Upper lobe of left lung (tissue), 6 donors: ENCODE measurements at regions not wholly inside any gene's neighbourhood (a gene's known extent, or its start where the extent isn't known, plus 50 kb on each side); places are given as distances from the start of the nearest gene placed in this dataset.

ENCODE experiments used
- ATAC-seq, 2 donors: fragments of 200-7000 bp; cut with Tn5 transposase; one replicate each; pipeline ENCODE4 v1.9.1; 2022; ENCODE audit warnings: mild to moderate bottlenecking in 2 of 2, moderate library complexity in 2 of 2; ENCODE audit not compliant: low FRiP score in 2 of 2
- DNase-seq, 2 donors: peaks; one replicate each; pipeline ENCODE4 v3.0.0-alpha.2; 2019 to 2020
- H3K27ac ChIP-seq, 4 donors: fragments of 200-600 bp; sonication (generic); one replicate each; pipeline ENCODE4 v1.5.1; 2016 to 2019
- H3K27me3 ChIP-seq, 4 donors: fragments of 200-600 bp; sonication (generic); one replicate each; pipeline ENCODE4 v1.5.1; 2017 to 2019
- H3K36me3 ChIP-seq, 4 donors: fragments of 200-600 bp; sonication (generic); one replicate each; pipeline ENCODE4 v1.5.1; 2016 to 2019
- H3K4me1 ChIP-seq, 4 donors: fragments of 200-600 bp; sonication (generic); one replicate each; pipeline ENCODE4 v1.5.1; 2018 to 2019
- H3K4me3 ChIP-seq, 4 donors: fragments of 200-600 bp; sonication (generic); one replicate each; pipeline ENCODE4 v1.5.1; 2017 to 2019; ENCODE audit warnings: mild to moderate bottlenecking in 2 of 4, moderate library complexity in 1 of 4
- H3K9me3 ChIP-seq, 4 donors: fragments of 200-600 bp; sonication (generic); one replicate each; pipeline ENCODE4 v1.5.1; 2018 to 2019
- EP300 ChIP-seq, 4 donors: sonication (generic); formaldehyde crosslinking; IDR thresholded peaks; one replicate each; pipeline ENCODE4 v1.5.1; 2017; ENCODE audit warnings: antibody characterized with exemption in 4 of 4, control low read depth in 2 of 4
- POLR2A ChIP-seq, 4 donors: fragments of 450-650 bp; IDR thresholded peaks; one replicate each; pipeline ENCODE4 v1.5.1; 2016 to 2017; ENCODE audit warnings: antibody characterized with exemption in 4 of 4, mild to moderate bottlenecking in 2 of 4
- POLR2AphosphoS5 ChIP-seq, 2 donors: sonication (generic); formaldehyde crosslinking; IDR thresholded peaks; one replicate each; pipeline ENCODE4 v1.5.1; 2017; ENCODE audit warnings: antibody characterized with exemption in 2 of 2
- WGBS, 2 donors: methylation state at CpG; one replicate each; pipeline ENCODE4 v1.1.5; 2017 to 2018; 5-methylcytosine and 5-hydroxymethylcytosine counted together
- TF ChIP-seq, protein P1 (sequence below), 6 experiments: fragments of 450-650 bp in 4 of 6; fragments of 200-600 bp in 2 of 6; sonication (generic) in 2 of 6; IDR thresholded peaks; one replicate each; pipeline ENCODE4 v1.5.1; 2016 to 2019; ENCODE audit warnings: antibody characterized with exemption in 6 of 6
- donor health status: DM: no; HTN: no; CAD: no; lungs with moderate emphysema.
- donor health status: DM: no; HTN: yes; CAD: no; lungs with severe emphysema.

DNA sequence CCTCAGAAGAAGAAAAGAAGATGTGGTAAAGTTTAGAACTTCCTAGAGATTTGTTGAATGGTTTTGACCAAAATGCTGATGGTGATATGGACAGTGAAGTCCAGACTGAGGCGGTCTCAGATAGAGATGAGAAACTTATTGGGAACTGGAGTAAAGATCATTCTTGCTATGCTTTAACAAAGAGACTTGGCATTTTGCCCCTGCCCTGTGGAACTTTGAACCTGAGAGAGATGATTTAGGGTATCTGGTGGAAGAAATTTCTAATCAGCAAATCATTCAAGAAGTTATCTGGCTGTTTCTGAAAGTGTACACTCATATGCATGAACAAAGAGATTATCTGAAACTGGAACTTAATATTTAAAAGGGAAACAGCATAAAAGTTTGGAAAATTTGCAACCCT lies 505.2 kb downstream of the NSUN3 start:
- no peak overlapping the region for H3K4me3 ChIP-seq
- H3K27me3 ChIP-seq = no peaks in the 10 kb centered on the region
- peaks cover 0 to 3% (median 0%) of the 10 kb centered on the region in 4 donors for H3K9me3 ChIP-seq
- WGBS, 2 donors = 0% methylated on average over 1 of the region's 1 CpG
- no peaks in the 10 kb centered on the region for H3K36me3 ChIP-seq
- H3K4me1 ChIP-seq = no peaks in the 10 kb centered on the region
- no peak for ATAC-seq
- DNase-seq = no peak
- H3K27ac ChIP-seq = no peak overlapping the region
- TF ChIP-seq POLR2AphosphoS5 (IDR thresholded peaks at IDR 0.05) = no peak
- no peak for TF ChIP-seq EP300 (IDR thresholded peaks at IDR 0.05)
- TF ChIP-seq, protein P1, sequence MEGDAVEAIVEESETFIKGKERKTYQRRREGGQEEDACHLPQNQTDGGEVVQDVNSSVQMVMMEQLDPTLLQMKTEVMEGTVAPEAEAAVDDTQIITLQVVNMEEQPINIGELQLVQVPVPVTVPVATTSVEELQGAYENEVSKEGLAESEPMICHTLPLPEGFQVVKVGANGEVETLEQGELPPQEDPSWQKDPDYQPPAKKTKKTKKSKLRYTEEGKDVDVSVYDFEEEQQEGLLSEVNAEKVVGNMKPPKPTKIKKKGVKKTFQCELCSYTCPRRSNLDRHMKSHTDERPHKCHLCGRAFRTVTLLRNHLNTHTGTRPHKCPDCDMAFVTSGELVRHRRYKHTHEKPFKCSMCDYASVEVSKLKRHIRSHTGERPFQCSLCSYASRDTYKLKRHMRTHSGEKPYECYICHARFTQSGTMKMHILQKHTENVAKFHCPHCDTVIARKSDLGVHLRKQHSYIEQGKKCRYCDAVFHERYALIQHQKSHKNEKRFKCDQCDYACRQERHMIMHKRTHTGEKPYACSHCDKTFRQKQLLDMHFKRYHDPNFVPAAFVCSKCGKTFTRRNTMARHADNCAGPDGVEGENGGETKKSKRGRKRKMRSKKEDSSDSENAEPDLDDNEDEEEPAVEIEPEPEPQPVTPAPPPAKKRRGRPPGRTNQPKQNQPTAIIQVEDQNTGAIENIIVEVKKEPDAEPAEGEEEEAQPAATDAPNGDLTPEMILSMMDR (IDR thresholded peaks at IDR 0.05) = no peak
- no peak for TF ChIP-seq POLR2A (IDR thresholded peaks at IDR 0.05)

DNA sequence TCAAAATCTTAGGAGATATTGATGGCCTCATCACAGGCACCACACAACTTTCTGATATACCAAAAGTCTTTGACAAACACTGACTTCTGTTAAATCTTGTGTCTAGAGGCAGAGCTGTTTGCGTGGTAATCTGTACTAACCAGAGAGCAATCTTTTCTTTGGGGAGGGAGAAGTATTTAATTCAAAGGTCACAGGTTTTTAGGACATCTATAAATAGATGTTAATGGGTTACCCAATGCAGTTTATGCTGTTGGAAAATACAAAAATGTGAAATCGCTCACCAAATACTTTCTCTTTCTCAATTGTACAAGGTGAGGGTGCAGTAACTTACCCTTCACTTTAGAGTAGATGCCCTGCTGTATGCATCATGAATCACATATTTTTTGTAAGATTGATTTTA lies 510.5 kb downstream of the NSUN3 start:
- DNase-seq (no peak), ATAC-seq (no peak)
- Histone ChIP-seq H3K9me3 (no peaks in the 10 kb centered on the region), H3K27me3 (no peaks in the 10 kb centered on the region), H3K4me1 (no peaks in the 10 kb centered on the region), H3K36me3 (no peaks in the 10 kb centered on the region), H3K4me3 (no peak overlapping the region), H3K27ac (no peak overlapping the region)
- TF ChIP-seq POLR2A (IDR thresholded peaks at IDR 0.05) (no peak), EP300 (IDR thresholded peaks at IDR 0.05) (no peak), POLR2AphosphoS5 (IDR thresholded peaks at IDR 0.05) (no peak)
- TF ChIP-seq, protein P1 (IDR thresholded peaks at IDR 0.05) = no peak
- 90 to 93% methylated on average over 2 of the region's 2 CpGs for WGBS, 2 donors

DNA sequence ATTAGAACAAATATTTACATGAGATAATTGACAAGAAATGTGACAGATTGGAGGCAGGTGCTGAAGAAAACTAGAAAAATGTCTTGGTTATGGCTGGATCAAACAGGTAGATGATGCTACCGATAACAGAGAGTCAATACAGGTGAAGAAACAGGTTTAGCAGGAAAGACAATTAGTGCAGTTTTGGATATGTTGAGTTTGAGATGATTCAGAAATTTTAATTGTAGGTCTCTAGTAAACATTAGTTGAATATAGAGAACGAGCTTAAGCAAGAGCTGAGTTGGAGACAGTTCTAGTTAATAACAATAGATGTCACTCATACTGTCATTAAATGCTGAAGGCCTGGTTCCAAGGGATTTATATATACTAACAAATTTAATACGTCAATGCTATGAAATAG lies 524.4 kb downstream of the NSUN3 start:
- Histone ChIP-seq H3K27me3 (no peaks in the 10 kb centered on the region), H3K4me1 (no peaks in the 10 kb centered on the region), H3K9me3 (no peaks in the 10 kb centered on the region), H3K36me3 (no peaks in the 10 kb centered on the region), H3K27ac (no peak overlapping the region), H3K4me3 (no peak overlapping the region)
- no peak for DNase-seq
- no peak for ATAC-seq
- WGBS, 2 donors = 70 to 85% methylated on average over 3 of the region's 3 CpGs
- no peak for TF ChIP-seq EP300 (IDR thresholded peaks at IDR 0.05)
- TF ChIP-seq, protein P1 (IDR thresholded peaks at IDR 0.05) = no peak

DNA sequence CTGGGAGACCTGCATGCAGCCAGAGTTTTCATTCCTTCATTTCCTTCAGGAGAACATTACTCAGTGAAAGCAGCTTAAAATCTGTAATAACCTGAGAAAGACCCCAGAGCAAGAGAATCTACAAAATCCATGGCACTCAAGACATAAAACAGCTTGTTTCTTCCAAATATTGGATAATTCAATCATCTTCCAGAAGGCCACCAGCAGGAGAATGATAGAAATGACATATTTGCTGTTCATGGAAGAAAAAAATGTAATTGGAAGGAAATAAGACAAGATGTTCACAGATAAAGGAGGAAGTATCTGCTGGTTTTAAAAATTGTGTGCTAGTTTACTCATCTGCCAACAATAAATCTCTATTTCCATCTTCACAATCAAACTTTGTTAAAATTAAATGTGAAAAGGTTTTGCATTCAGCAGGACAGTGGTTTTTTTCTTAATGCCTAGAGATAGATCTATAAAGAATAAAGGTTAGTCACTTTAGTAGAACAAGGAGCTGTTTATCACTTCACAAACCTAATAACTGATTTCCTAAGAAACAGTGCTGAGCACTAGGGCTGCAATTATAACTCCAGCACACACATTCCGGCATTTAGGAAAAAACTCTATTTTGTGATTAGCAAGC lies 530.8 kb downstream of the NSUN3 start:
- no peaks in the 10 kb centered on the region for H3K4me1 ChIP-seq
- H3K36me3 ChIP-seq = no peaks in the 10 kb centered on the region
- H3K27ac ChIP-seq = no peak overlapping the region
- WGBS, 2 donors = 91 to 100% methylated on average over 1 of the region's 1 CpG
- no peaks in the 10 kb centered on the region for H3K27me3 ChIP-seq
- TF ChIP-seq POLR2A (IDR thresholded peaks at IDR 0.05) (no peak), POLR2AphosphoS5 (IDR thresholded peaks at IDR 0.05) (no peak), EP300 (IDR thresholded peaks at IDR 0.05) (no peak)
- TF ChIP-seq, protein P1 (IDR thresholded peaks at IDR 0.05) = no peak
- H3K4me3 ChIP-seq = no peak overlapping the region
- no peak for DNase-seq
- H3K9me3 ChIP-seq = no peaks in the 10 kb centered on the region
- no peak for ATAC-seq

DNA sequence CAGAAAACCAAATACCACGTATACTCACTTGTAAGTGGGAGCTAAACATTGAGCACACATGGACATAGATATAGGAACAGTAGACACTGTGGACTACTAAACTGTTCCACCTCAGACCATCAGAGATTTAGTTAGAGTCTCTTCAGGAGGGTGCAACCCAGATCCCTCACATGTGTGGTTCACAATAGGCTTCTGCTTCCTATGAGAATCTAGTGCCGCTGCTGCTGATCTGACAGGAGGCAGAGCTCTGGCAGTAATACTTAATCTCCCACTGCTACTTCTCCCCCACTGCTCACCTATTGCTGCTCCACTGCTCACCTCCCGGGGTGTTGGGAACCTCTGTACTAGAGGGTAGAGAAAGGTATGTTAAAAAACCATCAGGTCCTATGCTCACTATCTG lies 533.3 kb downstream of the NSUN3 start:
- no peak for TF ChIP-seq POLR2AphosphoS5 (IDR thresholded peaks at IDR 0.05)
- TF ChIP-seq, protein P1 (IDR thresholded peaks at IDR 0.05) = no peak
- no peak for TF ChIP-seq EP300 (IDR thresholded peaks at IDR 0.05)
- no peak for TF ChIP-seq POLR2A (IDR thresholded peaks at IDR 0.05)
- no peaks in the 10 kb centered on the region for H3K36me3 ChIP-seq
- H3K27me3 ChIP-seq = no peaks in the 10 kb centered on the region
- ATAC-seq = no peak
- no peaks in the 10 kb centered on the region for H3K9me3 ChIP-seq
- H3K4me1 ChIP-seq = no peaks in the 10 kb centered on the region
- no peak for DNase-seq
- no peak overlapping the region for H3K4me3 ChIP-seq
- H3K27ac ChIP-seq = no peak overlapping the region
- 88 to 92% methylated on average over 3 of the region's 3 CpGs for WGBS, 2 donors
